Hindlimb muscle (tissue), 1 donor: ENCODE measurements at regions not wholly inside any gene's neighbourhood (a gene's known extent, or its start where the extent isn't known, plus 50 kb on each side); places are given as distances from the start of the nearest gene placed in this dataset.
"Not testable (repeated sequence)": the region's sequence is repeated elsewhere in the genome, so short reads cannot be mapped to it uniquely, and the experiment has no call there.

Experiments used
- DNase-seq: peaks from one replicate; pipeline ENCODE4 v3.0.0-alpha.2; 2013

- no peak for DNase-seq
These were observed 122.0 kb upstream of the SOX14 start for GRCh38 chr3:137641879-137642704.

DNA sequence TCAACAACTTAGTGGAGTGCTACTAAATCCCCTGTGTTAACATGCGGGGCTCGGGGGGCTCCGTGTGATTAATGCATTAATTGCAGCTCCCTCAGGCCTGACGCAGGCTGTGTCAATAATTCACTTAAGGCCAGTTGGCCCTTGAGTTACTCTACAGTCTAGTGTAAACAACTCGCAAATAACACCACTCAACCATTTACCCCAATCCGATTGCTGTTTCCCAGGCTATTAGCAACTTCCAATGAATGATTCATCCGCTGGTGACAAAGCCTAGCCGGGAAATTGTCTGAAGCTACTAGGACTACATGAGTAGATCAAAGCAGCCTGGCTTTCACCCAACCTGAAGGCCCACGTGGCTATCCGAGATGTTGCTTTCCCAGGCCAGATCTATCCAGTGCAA is 121.3 kb upstream of the SOX14 start:
- DNase-seq, result no peak

GRCh38 chr3:137647179-137647578 is 116.9 kb upstream of the SOX14 start:
- DNase-seq, result no peak

- DNase-seq, result no peak
These were observed 94.5 kb upstream of the SOX14 start for GRCh38 chr3:137669519-137670060.

DNA sequence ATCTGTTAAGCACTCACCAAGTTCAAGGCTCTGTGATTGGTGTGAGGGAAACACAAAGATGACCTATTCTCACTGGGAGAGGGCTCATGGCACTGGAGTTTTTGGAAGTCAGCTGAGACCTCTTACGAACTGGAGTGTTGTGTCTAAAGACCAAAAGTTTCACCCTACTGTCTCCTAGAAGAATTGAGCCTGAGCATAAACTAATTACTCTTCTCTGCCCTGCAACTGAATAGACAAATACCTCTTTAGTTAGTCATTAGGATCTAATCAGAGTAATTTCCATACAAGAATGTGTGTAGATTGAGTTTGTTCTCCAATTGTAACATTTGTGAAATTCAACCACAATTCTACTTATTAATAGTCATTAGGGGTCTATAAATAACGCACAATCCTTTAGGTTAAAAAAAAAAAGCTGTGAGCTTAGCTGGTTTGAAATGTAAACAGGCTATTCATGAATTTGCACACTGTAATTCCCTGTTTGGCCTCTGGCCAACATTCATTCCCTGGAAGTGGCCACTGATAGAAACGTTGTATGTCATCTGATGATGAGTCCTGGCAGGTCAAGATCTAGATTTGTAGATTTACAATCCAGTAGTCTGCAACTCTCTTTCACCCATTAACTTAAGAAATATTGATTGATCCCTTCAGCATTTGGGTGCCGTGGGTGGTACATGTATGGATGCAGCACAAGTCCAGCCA is 76.8 kb upstream of the SOX14 start:
- DNase-seq, result no peak

DNA sequence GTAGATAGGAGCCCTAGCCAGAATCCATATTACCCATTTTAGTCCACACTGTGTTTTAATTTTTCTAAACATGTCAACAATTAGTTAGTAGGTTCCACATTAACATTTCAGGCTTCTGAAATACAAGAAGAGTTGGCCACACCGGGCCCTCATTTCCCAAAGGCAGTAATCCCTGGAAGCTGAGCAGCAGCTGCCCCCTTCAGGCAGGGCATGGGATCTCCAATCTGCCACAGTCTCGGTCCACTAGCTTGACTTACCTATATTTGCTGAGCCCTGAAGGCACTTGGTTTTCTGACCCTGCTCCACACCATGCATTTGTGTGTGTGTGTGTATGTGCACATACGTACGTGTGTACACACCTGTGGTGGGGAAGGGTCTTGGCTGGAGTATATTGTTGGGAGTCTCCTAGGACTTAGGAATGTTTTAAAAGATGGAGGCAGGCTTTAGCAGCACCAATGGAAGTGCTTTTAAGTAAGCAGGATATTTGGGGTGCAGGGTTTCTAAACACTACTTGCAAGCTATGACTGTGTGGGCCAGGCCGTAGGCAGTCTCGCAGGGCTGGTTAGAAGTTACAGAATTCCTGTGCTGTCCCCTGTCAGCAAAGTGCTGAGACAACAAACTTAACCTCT is 71.2 kb upstream of the SOX14 start:
- DNase-seq, result no peak

DNA sequence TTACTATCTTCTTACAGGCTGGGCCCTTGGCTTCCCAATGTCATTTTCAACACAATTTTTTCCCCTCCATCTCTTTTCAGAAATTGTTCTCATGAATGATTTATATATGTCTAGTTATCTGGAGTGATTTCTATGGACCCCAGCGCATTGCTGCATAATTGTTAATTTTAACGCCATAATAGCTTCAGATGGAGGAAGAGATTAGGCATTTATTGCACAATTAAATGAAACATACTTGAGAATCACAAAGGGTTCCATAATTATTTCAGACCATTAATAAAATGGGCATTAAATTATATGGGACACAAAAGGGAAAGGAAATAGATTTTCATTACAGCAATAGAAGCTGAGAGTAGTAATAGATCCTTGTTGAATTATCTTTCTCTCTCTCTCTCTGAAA is 70.3 kb upstream of the SOX14 start:
- DNase-seq, result no peak

DNA sequence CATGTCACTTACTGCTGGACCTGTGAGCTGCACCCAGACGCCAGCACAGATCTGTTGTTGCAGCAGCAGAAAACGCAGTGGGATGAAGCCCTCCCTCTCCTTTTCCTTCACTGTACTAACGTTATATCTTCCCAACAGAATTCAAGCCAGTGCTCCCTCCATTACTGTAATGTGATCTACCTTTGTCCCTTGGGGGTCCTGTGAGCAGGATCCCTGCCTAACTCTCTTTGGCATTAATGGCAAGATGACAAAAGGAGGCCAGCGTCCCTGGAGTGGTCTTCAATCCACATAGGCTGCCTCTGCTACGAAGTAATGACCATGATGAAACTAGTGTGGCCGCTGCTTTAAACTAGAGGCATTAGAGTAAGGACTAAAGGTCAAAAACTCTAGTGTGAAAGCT is 69.3 kb upstream of the SOX14 start:
- DNase-seq, result no peak

DNA sequence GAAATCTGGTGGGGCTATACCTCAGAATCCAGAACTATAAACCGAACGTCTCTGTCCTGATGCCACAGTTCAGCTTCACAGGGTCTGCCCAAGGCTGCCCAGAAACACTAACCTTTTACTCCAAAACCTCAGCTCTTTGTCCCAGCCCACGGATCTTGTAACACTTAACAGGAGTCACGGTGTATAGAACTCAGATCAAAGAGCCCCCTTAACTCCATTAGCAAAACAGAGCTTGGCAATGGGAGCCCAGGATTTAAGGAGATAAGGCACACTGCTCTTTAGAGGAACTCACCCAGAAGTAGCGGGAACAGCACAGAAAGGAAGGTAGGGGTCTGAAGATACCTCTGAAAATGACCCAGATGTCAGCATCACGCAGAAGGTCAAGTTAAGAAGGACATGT is 68.8 kb upstream of the SOX14 start:
- DNase-seq, result no peak

GRCh38 chr3:137709011-137709601 is 55.0 kb upstream of the SOX14 start:
- DNase-seq, result no peak

GRCh38 chr3:137713965-137714364 is 50.1 kb upstream of the SOX14 start:
- DNase-seq, result not testable (repeated sequence)
